GM12878 (cell line): ENCODE measurements at regions not wholly inside any gene's neighbourhood (a gene's known extent, or its start where the extent isn't known, plus 50 kb on each side); places are given as distances from the start of the nearest gene placed in this dataset.

Experiments
- ATAC-seq: fragments of 200-7000 bp; cut with Tn5 transposase; 3 replicates; pipeline ENCODE4 v1.9.1; 2020; ENCODE audit warnings: mild to moderate bottlenecking, moderate library complexity
- BruUV-seq: library from RNA; stranded (reverse); fragments of 400-500 nt; replicated peaks from 2 replicates; lab custom pipeline; 2021; lab: Mats Ljungman, UMichigan
- CTCF ChIA-PET: fragments of 300-600 bp; sonication (Branson Sonifier 250); formaldehyde crosslinking; extraction: SDS; loops from one replicate; lab custom pipeline; 2021; ENCODE audit warnings: inconsistent platforms; lab: Yijun Ruan, JAX
- POLR2A ChIA-PET: fragments of 350-600 bp; formaldehyde crosslinking; extraction: SDS; loops from one replicate; lab custom pipeline; 2021; ENCODE audit warnings: inconsistent platforms; lab: Charles Lee
- RAD21 ChIA-PET: fragments of 300-600 bp; sonication (Branson Sonifier 250); formaldehyde crosslinking; loops from one replicate; lab custom pipeline; 2023; ENCODE audit warnings: antibody characterized with exemption; ENCODE audit not compliant: unreplicated experiment; lab: Charles Lee
- SMC1A ChIA-PET: fragments of 300-600 bp; sonication (Branson Sonifier 250); formaldehyde crosslinking; loops from one replicate; lab custom pipeline; 2023; ENCODE audit not compliant: unreplicated experiment, uncharacterized antibody; lab: Charles Lee
- DNase-seq: peaks from one replicate; pipeline ENCODE4 v3.0.0-alpha.2; 2011; ENCODE audit warnings: low read depth, low spot score
- FAIRE-seq: peaks from 3 replicates; lab custom pipeline; 2011; peaks lifted over from hg19 to GRCh38; lab: Jason Lieb, UNC
- H2AFZ ChIP-seq: 2 replicates; pipeline ENCODE4 v1.6.0; 2011; ENCODE audit warnings: low read depth, low read length, control low read depth; ENCODE audit not compliant: control insufficient read depth
- H3K27ac ChIP-seq: 2 replicates; pipeline ENCODE4 v1.5.1; 2011; ENCODE audit warnings: control low read depth; ENCODE audit not compliant: control insufficient read depth, insufficient read depth
- H3K27me3 ChIP-seq, 2 experiments: replicated peaks in 1 of 2; 2 replicates each; pipeline versions ENCODE4 v1.6.0 to v1.6.1; 2011; ENCODE audit warnings: low read length in 1 of 2; ENCODE audit not compliant: control insufficient read depth in 2 of 2, insufficient read depth in 2 of 2
- H3K36me3 ChIP-seq, 2 experiments: 2 replicates each; pipeline ENCODE4 v1.5.1; 2011; ENCODE audit warnings: low read length in 1 of 2; ENCODE audit not compliant: control insufficient read depth in 2 of 2, insufficient read depth in 2 of 2
- H3K4me1 ChIP-seq: 2 replicates; pipeline ENCODE4 v1.6.1; 2011; ENCODE audit warnings: mild to moderate bottlenecking, low read length, moderate library complexity, mixed read lengths; ENCODE audit not compliant: control insufficient read depth, insufficient read depth
- H3K4me2 ChIP-seq: 2 replicates; pipeline ENCODE4 v1.6.0; 2011; ENCODE audit warnings: control low read depth; ENCODE audit not compliant: control insufficient read depth, insufficient read depth
- H3K4me3 ChIP-seq: fragments of 200-600 bp; sonication (generic); 2 replicates; pipeline ENCODE4 v1.5.1; 2016
- H3K79me2 ChIP-seq: 2 replicates; pipeline ENCODE4 v1.6.0; 2011; ENCODE audit warnings: low read length; ENCODE audit not compliant: control insufficient read depth, insufficient read depth
- H3K9ac ChIP-seq: 2 replicates; pipeline ENCODE4 v1.8.0; 2011; ENCODE audit warnings: low read length, control low read depth, mixed read lengths; ENCODE audit not compliant: control insufficient read depth, insufficient read depth
- H3K9me3 ChIP-seq: replicated peaks from 3 replicates; pipeline ENCODE4 v1.5.1; 2011; ENCODE audit warnings: mild to moderate bottlenecking, low read length; ENCODE audit not compliant: control insufficient read depth, insufficient read depth
- H4K20me1 ChIP-seq: 2 replicates; pipeline ENCODE4 v1.6.0; 2011; ENCODE audit not compliant: control insufficient read depth, insufficient read depth
- ATF7 ChIP-seq: fragments of 450-650 bp; IDR thresholded peaks from 2 replicates; pipeline ENCODE4 v1.6.1; 2016; ENCODE audit warnings: low read depth, mild to moderate bottlenecking
- KAT2A ChIP-seq: conservative IDR thresholded peaks from 2 replicates; pipeline ENCODE4 v1.6.1; 2011; ENCODE audit warnings: low read depth, low read length; ENCODE audit not compliant: control insufficient read depth
- NFYB ChIP-seq: IDR thresholded peaks from 2 replicates; pipeline ENCODE4 v1.6.1; 2011; ENCODE audit warnings: low read depth, mild to moderate bottlenecking, low read length, improper control_type of control experiment, moderate library complexity; ENCODE audit not compliant: insufficient read depth
- NRF1 ChIP-seq: conservative IDR thresholded peaks from 2 replicates; pipeline ENCODE4 v1.6.1; 2011; ENCODE audit warnings: mild to moderate bottlenecking, low read depth, low read length, improper control_type of control experiment
- POLR2A ChIP-seq: IDR thresholded peaks from 2 replicates; pipeline ENCODE4 v1.6.1; 2011; ENCODE audit warnings: low read depth, mild to moderate bottlenecking, low read length
- POU2F2 ChIP-seq: IDR thresholded peaks from 3 replicates; pipeline ENCODE4 v1.6.1; 2011; ENCODE audit warnings: low read depth, mild to moderate bottlenecking, low read length, borderline replicate concordance
- SIX5 ChIP-seq: IDR thresholded peaks from 2 replicates; pipeline ENCODE4 v1.6.1; 2011; ENCODE audit warnings: mild to moderate bottlenecking, low read depth, low read length, moderate library complexity; ENCODE audit not compliant: severe bottlenecking
- SMAD1 ChIP-seq: fragments of 450-650 bp; IDR thresholded peaks from 2 replicates; pipeline ENCODE4 v1.6.1; 2018; ENCODE audit warnings: mild to moderate bottlenecking, low read depth; ENCODE audit not compliant: partially characterized antibody
- TCF7 ChIP-seq: IDR thresholded peaks from 2 replicates; pipeline ENCODE4 v1.6.1; 2014; ENCODE audit warnings: antibody characterized with exemption, borderline replicate concordance
- YBX1 ChIP-seq: fragments of 450-650 bp; IDR thresholded peaks from 2 replicates; pipeline ENCODE4 v1.6.1; 2016; ENCODE audit warnings: antibody characterized with exemption
- ZNF687 ChIP-seq: fragments of 450-650 bp; IDR thresholded peaks from 2 replicates; pipeline ENCODE4 v1.6.1; 2017; ENCODE audit warnings: mild to moderate bottlenecking, moderate library complexity
- WGBS: methylation state at CpG from one replicate; pipeline ENCODE4 v1.1.6; 2016; ENCODE audit warnings: low lambda C conversion rate; ENCODE audit not compliant: insufficient replicate concordance, insufficient coverage; ENCODE audit errors: missing lambda C conversion rate; 5-methylcytosine and 5-hydroxymethylcytosine counted together
- in situ Hi-C: fragments of 300-500 bp; cut with MboI; formaldehyde crosslinking; loops from 9 replicates; pipeline ENCODE4 v1.14.3; 2018; ENCODE audit warnings: mixed read lengths
- intact Hi-C: fragments of 100-400 bp; cut with micrococcal nuclease; formaldehyde crosslinking; loops from one replicate; pipeline ENCODE4 v1.14.2; 2022; ENCODE audit not compliant: unreplicated experiment

GRCh38 chr5:61619777-61620518 lies 287.9 kb downstream of the ZSWIM6 start (continued):
- no peak for TF ChIP-seq SMAD1
- TF ChIP-seq POLR2A = no peak

- ChIA-PET POLR2A (no interaction called here), CTCF (no interaction called here), SMC1A (interaction anchor here (1.5 kb wide), 1 partner anchor 37 kb away, joined by 3 read pairs; no protein-coding TSS in a partner anchor), RAD21 (no interaction called here)
- BruUV-seq = no TSS peak
- no peak overlapping the region for H2AFZ ChIP-seq
- no peaks in the 10 kb centered on the region for H3K9me3 ChIP-seq
- H4K20me1 ChIP-seq = no peaks in the 10 kb centered on the region; the same call in 1 of the 2 replicates
- H3K4me1 ChIP-seq = no peaks in the 10 kb centered on the region
- FAIRE-seq (no peak), DNase-seq (no peak), ATAC-seq (no peak)
- H3K27ac ChIP-seq = no peak overlapping the region
- TF ChIP-seq SIX5 (no peak), KAT2A (no peak), NFYB (no peak), ZNF687 (no peak), POU2F2 (no peak), NRF1 (no peak), TCF7 (no peak), ATF7 (no peak), YBX1 (no peak)
- no peaks in the 10 kb centered on the region for H3K36me3 ChIP-seq
- no peaks in the 10 kb centered on the region for H3K79me2 ChIP-seq
- WGBS = 22% methylated on average over 4 of the region's 4 CpGs
- intact Hi-C loops = no loop called here
- in situ Hi-C loops = no loop called here
- peaks cover 0 to 3% of the 10 kb centered on the region in 2 experiments; a peak in 3 of 4 replicates for H3K27me3 ChIP-seq
- H3K9ac ChIP-seq = no peak overlapping the region
- H3K4me3 ChIP-seq = no peak overlapping the region
- H3K4me2 ChIP-seq = no peak overlapping the region
Measured at GRCh38 chr5:61620699-61621182, 288.7 kb downstream of the ZSWIM6 start.
